HuH-7 (cell line): ENCODE measurements at regions not wholly inside any gene's neighbourhood (a gene's known extent, or its start where the extent isn't known, plus 50 kb on each side); places are given as distances from the start of the nearest gene placed in this dataset.

ENCODE experiments used
- DNase-seq: peaks from one replicate; pipeline ENCODE4 v3.0.0; 2011; ENCODE audit warnings: low spot score

DNA sequence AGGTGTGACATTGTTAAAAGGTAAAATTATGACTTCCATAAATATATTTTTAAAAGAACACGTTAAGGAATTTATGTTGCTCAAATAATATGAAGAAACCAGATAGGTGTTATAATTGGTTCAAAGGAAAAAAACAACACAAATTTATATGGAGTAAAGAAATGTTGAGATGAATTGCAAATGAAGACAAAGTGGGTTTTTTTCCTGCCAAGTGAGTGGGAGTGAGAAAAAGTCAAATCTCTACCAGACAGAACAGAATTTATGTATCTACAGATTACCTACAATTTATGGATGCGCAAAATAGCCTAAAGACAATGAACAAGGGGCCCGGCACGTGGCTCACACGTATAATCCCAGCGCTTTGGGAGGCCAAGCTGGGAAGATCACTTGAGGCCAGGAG is 159.7 kb upstream of the SLC1A4 start:
- DNase-seq, result no peak

DNA sequence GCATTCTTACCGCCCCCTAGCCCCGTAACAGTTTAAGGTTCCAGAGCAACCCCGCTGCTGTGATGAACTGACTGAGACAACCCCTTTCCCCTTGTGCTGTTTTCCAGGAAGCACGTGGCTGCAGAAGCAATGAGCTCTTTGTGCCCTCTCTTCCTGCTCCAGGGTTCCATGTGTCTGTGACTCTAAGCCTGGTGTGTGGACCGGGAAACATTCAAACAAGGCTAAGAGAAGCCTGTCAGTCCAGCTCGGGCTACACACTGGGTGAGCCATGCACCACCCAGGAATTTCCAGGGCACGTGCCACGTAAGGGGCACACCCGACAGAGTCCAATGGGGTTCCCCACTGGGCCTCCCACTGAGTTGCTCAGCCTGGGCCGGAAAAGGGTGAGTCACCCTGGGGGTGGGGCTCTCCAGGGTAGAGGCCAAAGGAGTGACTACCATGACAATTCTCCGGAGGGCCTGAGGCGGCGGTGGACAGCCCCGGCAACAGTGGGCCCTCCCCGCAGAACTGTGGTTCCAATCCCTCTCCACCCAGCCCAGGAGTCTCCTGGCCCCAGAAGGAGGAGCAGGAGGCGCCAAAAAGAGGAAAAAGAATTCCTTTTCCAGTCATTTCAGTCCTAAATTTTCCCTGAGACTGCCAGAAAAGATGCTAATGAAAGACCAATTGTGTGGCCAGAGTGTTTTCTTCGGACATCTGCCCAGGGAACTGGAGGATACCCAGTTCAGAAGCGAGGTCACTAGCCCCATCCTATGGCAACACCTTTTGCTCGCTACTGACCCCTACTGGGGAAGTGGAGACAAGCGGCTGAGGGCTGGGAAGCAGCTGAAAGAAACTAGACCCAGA is 157.8 kb upstream of the SLC1A4 start:
- DNase-seq, result peak; percentile 71

DNA sequence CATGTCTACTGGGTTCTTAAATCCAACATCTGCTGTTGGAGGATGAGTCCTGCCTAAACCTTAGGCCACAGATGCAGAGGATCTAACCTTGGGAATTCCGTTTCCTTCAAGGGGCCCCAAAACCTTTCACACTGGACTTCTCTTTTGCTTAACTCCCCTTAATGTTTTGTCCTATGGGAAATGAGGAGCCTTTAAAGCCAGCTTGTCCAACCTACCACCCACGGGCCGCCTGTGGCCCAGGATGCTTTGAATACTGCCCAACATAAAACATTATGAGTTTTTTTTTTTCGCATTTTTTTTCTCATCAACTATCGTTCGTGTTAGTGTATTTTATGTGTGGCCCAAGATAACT is 157.2 kb upstream of the SLC1A4 start:
- DNase-seq, result no peak

DNA sequence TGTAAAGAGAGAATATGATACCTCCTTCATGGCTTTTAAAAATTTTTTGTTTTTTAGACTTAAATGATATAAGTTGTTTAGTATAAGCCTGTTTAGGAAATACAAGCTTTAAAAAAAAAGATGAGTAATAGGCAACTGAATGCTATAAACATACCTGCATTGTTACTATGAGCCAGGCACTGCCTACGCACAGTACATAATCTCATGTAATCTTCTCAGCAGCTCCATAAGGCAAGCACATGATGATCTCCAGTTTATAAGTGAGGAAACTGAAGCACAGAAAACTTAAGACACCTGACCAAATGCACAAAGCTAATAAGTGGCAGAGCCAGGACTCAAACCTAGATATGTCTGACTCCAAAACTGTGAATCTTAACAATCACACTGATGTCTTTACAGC is 156.3 kb upstream of the SLC1A4 start:
- no peak for DNase-seq

DNA sequence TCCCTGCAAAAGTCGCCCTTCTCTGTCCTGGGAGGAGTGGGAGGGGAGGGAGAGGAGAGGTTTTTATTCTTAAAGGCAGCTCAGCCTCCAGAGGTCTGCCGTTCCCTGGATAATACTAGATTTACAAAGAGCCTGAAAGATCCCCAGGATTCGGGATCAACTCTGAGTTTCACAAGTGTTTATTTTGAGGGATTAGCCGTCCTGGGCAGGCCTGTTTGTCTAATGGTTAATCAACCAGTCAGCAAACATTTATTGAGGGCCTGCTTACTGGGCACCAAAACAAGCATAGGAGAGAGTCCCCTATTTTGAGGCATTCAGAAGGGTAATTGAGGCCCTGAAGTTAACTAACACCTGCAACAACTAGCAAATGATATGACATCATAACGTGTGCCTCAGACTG is 152.6 kb upstream of the SLC1A4 start:
- DNase-seq, result no peak

DNA sequence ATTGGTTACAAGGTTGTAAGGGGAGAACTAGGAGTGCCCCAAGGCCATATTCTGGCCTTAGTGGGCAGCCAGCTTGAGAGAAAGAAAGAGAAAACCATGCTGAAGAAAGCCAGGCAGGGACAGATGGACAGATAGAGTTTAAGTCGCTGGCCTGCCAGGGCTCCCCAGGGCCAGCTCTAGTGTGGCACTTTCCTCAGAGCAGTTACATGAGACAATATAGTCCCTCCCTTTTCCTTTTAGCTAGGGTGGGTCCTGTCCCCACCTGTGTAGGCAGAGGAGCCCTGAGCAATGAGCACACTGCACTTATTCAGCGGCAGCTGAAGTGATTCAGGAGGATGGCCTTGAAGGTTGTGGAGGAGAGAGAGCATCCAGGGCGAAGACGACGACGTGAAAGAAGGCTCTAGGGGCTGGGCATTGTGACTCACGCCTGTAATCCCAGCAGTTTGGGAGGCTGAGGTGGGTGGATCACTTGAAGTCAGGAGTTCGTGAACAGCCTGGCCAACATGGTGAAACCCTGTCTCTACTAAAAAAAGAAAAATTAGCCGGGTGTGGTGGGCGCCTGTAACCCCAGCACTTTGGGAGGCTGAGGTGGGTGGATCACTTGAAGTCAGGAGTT is 152.0 kb upstream of the SLC1A4 start:
- no peak for DNase-seq

DNA sequence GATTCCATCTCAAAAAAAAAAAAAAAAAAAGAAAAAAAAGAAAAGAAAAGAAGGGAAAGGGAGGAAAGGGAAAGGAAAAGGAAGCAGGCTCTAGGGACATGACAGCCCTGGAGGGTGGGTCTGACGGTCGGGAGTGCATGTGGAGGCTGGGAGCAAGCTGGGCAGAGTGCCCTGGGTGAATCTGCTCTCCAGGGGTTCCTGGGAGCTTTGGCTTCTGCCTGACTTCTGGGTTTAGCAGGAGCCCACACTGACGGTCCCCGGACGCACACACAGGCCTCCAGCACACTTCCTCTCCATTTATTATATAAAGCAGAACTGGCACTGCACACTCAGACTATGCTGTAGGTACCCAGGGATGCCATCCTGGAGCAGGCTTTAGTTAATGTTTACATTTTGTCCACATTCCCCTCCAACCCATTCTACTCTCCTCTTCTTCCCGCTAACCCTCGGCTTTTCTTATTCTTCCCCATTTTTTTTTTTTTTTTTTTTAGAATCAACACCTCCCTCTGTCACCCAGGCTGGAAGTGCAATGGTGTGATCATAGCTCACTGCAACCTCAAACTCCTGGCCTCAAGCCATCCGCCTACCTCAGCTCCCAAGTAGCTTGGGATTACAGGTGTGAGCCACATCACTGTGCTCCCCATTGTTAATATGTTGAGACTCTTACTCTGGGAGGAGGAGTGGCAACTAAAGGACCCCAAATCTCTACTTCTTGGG is 151.1 kb upstream of the SLC1A4 start:
- DNase-seq, result no peak

DNA sequence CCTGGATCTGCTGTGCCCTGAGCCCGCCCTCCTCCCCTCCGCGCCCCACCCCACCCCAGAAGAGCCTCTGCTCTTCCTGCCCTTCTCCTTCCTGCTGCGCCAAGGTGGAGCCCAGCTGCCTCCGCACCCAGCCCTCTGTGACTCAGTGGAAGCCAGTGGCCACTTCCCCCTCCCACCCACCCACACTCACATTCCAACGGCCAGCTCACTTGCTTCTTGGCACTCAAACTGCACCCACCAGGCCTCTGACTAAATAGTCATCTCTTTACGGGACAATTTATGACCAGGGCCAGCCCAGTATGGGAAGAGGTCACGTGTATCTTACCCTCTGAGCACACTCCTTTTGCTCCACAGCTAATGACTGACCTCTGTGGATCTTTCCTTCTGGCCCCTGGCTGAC is 150.4 kb upstream of the SLC1A4 start:
- DNase-seq, result no peak

DNA sequence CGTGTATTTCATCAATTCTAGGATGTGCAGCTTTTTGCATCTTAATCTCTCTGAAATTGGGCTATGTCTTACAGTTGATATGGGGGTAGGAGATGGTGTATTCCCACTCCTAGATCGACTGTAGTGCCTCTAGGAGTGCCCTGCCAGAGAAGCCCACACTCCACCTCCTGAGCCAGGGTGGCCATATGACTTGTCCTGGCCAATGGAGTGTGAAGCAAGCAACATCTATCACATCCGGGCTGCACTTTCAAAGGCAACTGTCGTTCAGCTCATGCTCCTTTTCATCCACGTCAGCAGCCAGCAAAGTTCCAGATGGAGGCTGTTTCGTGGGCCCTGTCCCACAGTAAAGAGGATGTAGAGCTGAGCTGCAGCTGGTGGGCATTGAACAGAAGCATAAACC is 149.4 kb upstream of the SLC1A4 start:
- DNase-seq, result no peak

DNA sequence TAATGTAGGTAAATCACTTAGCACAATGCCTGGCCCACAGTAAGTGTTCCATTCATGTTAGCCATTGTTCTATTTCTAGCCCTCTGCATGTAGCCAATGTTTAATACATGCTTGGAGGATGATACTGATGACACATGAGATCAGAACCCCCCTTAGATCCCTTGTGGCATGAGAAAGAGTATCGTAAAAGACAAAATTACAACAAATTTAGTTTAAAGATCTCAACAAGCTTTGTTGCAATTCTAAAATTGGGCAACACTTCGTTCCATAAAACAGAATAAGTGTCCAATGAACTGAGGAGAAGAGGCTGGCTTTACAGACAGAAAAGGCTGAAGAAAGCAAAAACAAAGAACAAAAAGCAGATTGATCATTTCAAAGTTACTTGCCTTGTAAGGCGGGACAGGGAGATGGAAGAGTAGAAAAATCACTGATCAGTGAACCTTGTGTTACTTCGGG is 148.7 kb upstream of the SLC1A4 start:
- no peak for DNase-seq

DNA sequence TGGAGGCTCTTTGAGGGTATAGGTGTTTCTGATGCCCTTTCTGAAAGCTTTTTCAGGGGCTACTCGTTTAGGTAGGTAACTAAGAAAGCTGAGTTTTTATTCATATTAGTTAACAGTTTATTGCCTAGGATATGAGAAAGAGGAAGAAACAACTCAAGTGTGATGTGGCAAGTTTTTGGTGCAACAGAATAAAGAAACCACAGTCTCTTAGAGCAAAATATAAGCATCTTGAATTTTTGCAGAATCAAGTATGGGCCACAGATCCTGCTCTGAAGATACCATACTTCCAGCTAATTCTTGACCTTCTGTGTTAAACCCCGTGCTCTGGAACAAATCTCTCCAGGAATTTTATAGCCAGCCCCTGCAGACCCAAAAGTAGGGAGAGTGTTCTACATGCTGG is 147.7 kb upstream of the SLC1A4 start:
- DNase-seq, result no peak

DNA sequence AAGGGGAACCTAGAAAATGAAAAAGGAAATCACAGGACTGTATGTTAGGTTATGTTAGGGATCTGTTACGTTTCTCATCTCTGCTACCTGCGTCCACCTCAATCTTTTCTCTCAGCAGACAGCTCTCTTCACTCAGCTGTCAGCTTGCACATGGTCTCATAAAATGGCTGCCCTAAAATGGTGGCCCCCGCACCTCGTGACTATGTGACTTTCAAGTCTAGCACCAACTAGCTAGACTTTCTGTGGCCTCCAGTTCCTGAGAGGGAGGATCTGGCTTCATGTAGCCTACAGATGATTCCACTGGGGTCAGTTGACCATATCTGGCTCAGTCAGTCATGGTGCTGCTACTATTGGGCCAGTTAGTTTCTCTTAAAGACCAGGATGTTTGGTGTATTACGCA is 147.2 kb upstream of the SLC1A4 start:
- no peak for DNase-seq

DNA sequence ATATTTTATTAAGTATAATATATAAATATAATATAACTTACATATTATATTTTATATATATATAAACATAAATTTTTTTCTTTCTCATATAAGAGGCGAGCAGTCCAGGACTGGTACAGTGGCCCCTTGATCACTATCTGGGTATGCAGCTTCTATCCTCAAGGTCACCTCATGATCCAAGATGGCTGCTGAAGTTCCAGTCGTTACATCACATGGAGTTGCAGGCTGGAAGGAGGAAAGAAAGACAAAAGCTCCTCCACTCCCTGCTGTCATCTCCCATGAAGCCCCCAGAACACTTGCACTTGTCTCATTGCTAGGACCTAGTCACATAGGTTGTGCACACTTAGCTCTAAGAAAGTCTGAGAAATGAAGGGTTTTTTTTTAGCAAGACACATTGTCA is 145.1 kb upstream of the SLC1A4 start:
- no peak for DNase-seq

DNA sequence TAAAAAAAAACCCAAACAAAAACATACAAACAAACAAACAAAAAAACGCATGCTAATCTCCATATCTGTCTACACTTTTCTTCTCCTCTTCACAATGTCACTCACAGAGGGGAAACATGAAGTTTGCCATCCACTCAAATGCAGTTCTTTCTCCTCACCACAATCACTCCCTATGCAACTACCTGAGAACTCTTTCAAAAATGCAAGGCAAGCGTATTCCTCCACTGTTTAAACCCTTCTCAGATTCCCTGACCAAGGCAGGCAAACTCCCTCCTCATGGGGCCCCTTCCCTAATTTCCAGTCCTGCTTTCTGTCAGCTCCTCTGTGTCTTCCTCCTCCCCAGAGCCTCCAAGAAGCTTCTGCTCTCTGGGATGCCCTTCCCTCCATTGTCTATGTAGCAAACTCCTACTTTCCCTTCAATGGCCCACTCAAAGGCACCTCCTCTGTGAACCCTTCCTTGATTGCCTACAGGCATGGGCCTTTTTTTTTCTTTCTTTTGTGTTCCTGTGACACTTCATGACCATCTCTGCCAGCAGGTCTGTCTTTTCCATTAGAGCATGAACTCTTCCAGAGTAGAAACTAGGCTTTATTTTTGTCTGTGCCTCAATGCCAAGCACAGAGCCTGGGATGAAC is 143.8 kb upstream of the SLC1A4 start:
- DNase-seq, result no peak

DNA sequence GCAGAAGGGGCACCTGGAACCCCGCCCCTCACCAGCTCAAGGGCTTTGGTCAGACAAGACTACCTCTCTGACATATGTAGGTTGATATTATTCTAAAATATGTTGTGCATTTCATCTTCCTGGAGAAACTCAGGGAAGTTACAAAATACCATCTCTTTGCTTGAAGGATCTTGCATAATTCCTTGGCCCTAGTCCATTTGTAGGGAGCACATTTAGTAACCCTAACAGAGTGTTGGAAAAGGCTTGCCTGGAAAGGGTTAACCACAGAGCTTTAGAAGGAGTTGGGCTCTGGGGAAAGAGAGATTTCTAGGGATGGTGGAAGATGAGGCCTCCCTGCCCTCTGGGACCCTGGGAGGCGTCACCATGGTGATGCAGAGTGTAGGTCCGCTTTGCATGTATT is 143.0 kb upstream of the SLC1A4 start:
- DNase-seq, result no peak

DNA sequence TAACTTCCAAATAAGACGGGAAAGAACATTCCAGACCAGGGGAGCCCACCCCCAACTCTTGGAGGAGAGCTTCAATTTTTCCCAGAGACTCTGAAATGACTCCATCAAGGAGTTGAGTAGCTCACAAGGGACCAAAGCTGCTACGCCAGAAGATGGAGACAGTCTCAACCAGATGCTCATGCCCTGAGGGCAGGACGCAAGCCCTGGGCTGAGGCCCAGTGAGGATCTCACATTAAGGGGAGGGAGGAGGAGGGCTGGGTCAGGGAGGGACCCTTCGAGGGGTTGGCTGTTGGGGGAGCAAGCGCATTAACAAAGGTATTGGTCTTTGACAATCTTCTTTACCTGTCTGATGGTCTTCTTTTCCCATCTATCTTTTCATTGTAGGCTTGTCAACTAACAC is 141.3 kb upstream of the SLC1A4 start:
- DNase-seq, result no peak

DNA sequence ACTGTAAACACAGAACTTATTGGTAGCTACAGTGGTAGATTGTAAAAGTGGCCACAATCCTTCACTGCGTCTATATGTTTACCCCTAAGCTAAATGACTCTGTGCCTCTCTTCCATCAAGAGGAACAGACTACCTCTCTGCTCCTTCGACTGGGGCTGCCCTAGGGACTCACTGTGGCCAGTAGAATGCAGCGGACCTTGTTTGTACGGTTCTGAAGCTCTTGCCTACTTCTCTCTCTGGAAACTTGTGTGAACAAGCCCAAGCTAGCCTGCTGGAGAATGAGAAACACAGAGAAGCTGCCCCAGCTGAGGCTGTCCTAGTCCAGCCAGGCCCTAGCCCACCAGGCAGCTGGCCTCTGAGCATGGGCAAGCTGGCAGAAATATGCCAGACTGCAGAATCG is 140.8 kb upstream of the SLC1A4 start:
- no peak for DNase-seq

DNA sequence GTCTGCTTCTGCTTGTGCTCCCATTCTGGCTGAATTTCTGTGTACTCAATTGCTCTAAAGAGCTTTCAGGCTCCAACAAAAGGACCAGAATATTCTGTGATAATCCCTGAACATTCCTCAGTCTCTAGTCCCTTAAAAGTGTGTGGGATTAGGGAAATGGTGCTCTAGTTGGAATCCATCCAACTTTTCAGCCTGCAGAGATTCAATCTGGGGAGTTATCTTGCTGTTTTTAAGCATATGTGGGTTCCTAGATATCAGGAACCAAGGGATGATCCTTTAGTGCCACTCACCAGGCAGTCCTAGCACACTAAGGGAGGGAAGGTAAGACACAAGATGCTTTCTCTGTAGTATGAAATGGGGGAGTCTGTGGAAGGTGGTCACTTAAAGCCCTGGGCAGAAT is 140.3 kb upstream of the SLC1A4 start:
- DNase-seq, result no peak

DNA sequence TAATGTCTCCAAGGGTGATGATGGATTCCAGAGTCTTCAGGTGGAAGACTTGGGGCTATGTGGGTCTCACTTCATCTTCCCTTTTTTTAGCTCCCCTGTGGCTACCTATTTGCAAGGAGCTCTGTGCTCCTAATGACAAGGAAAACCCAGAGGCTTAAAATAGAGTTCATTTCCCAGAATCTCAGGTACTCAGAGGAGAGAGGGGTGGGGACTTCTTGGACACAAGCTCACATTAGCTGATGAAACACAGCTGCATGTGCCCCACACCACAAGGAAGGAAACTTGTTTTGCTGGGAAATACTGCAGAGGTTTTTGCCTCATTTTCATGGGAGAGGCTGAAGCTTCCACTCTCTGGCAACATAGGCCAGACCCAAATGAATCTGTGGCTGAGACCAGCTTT is 138.6 kb upstream of the SLC1A4 start:
- no peak for DNase-seq

DNA sequence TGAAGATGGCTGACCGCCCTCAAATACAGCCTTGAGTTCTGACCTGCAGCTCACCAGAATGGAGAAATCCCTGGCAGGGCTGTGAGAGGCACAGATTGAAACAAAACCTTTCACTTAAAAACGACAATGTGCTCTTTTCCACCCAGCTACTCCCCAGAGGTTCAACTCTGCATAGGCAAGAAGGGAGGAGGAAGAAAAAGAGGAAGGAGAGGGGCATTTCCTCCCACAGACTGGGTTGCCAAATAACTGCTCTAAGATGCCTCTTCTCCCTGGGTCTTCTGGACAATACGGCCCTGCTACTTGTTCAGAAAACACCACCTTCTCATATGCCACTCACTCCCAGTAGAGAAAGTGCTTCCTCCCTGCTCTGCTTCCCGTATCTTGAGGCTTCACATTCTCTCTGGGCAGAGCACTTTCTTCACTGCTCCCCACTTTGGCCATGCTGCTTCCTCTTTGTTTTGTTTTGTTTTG is 136.4 kb upstream of the SLC1A4 start:
- no peak for DNase-seq

DNA sequence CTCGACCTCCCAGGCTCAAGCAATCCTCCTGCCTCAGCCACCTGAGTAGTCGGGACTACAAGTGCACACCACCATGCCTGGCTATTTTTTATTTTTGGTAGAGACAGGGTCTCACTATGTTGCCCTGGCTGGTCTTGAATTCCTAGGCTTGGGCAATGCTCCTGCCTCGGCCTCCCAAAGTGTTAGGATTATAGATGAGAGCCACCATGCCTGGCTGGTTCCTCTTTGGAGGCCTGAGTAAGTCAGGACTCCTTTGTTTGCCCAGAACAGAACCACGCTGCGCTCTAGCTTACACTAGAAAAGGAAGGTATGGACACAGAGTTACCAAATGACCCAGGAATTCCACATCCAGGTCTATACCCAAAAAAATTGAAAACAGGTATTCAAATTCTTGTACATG is 135.9 kb upstream of the SLC1A4 start:
- no peak for DNase-seq

DNA sequence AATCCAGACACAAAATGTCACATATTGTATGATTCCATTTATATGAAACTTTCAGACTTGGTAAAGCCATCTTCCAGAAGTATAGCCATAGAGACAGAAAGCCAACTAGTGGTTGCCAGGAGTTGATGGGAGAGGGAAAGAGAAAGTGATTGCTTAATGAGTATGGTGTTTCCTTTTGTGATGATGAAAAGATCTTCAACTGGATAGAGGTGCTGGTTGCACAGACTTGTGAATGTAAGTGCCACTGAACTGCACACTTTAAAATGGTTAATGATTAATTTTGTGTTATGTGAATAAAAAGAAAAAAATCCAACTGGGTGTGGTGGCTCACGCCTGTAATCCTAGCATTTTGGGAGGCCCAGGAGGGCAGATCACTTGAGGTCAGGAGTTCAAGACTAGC is 135.3 kb upstream of the SLC1A4 start:
- no peak for DNase-seq

DNA sequence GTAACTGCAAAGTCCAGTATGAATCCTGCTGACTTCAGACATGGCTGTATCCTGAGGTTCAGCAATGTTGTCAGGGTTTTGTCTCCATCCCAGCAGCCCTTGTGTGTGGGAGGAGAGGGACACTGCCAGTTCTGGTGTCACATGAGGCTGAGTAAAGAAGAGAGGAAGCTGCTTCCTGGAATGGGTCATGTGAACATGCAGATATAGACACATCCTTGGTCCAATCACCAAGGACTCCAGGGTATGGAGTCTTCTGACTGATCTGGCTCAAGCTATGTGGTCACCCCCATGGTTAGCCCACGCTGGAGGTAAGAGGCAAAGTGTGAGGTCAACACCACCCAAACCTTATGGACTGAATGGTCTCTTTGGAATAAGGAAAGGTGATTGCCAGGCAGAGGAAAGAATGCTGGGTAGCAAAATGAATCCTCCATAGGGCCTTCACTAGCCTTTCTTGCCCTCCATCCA is 134.4 kb upstream of the SLC1A4 start:
- no peak for DNase-seq
